H9 (cell line): ENCODE measurements at regions not wholly inside any gene's neighbourhood (a gene's known extent, or its start where the extent isn't known, plus 50 kb on each side); places are given as distances from the start of the nearest gene placed in this dataset.

Source experiments
- DNase-seq: peaks from one replicate; pipeline ENCODE4 v3.0.0-alpha.2; 2017
- H2AFZ ChIP-seq: one replicate; pipeline ENCODE4 v1.6.1; 2013; ENCODE audit warnings: mild to moderate bottlenecking, low read length, control low read depth, moderate library complexity
- H2AK5ac ChIP-seq: 2 replicates; pipeline ENCODE4 v1.6.1; 2013; ENCODE audit warnings: low read length, control low read depth, mixed read lengths; ENCODE audit not compliant: insufficient read length
- H2BK120ac ChIP-seq: one replicate; pipeline ENCODE4 v1.6.1; 2013; ENCODE audit warnings: low read depth, mild to moderate bottlenecking, low read length, control low read depth, inconsistent platforms; ENCODE audit not compliant: poor library complexity, severe bottlenecking
- H2BK12ac ChIP-seq: 2 replicates; pipeline ENCODE4 v1.6.1; 2013; ENCODE audit warnings: low read length, control low read depth, mixed read lengths, low read depth; ENCODE audit not compliant: insufficient read length
- H2BK15ac ChIP-seq: 2 replicates; pipeline ENCODE4 v1.6.1; 2013; ENCODE audit warnings: low read depth, low read length, control low read depth
- H2BK20ac ChIP-seq: one replicate; pipeline ENCODE4 v1.6.1; 2013; ENCODE audit warnings: low read depth, mild to moderate bottlenecking, low read length, control low read depth, inconsistent platforms; ENCODE audit not compliant: poor library complexity, severe bottlenecking
- H2BK5ac ChIP-seq: 2 replicates; pipeline ENCODE4 v1.6.1; 2013; ENCODE audit warnings: low read length, control low read depth, mixed read lengths; ENCODE audit not compliant: insufficient read length
- H3K14ac ChIP-seq: 2 replicates; pipeline ENCODE4 v1.6.1; 2013; ENCODE audit warnings: low read length, control low read depth; ENCODE audit not compliant: insufficient read depth
- H3K18ac ChIP-seq: 2 replicates; pipeline ENCODE4 v1.6.1; 2013; ENCODE audit warnings: low read depth, mild to moderate bottlenecking, mixed read lengths, low read length, control low read depth; ENCODE audit not compliant: insufficient read length
- H3K23ac ChIP-seq: 2 replicates; pipeline ENCODE4 v1.6.1; 2013; ENCODE audit warnings: low read length, control low read depth, mixed read lengths, low read depth; ENCODE audit not compliant: insufficient read length
- H3K23me2 ChIP-seq: 2 replicates; pipeline ENCODE4 v1.6.1; 2013; ENCODE audit warnings: low read depth, mild to moderate bottlenecking, mixed read lengths, low read length, control low read depth; ENCODE audit not compliant: insufficient read length, poor library complexity, severe bottlenecking
- H3K27ac ChIP-seq: 2 replicates; pipeline ENCODE4 v1.5.1; 2013; ENCODE audit warnings: low read length, control low read depth, mixed read lengths, low read depth; ENCODE audit not compliant: insufficient read length
- H3K27me3 ChIP-seq: 2 replicates; pipeline ENCODE4 v1.6.1; 2013; ENCODE audit warnings: low read length, control low read depth, inconsistent platforms; ENCODE audit not compliant: insufficient read depth
- H3K4ac ChIP-seq: 2 replicates; pipeline ENCODE4 v1.6.1; 2013; ENCODE audit warnings: low read depth, mild to moderate bottlenecking, control low read depth, inconsistent platforms, low read length, moderate library complexity
- H3K4me1 ChIP-seq: 2 replicates; pipeline ENCODE4 v1.6.1; 2013; ENCODE audit warnings: low read length, control low read depth, inconsistent platforms; ENCODE audit not compliant: insufficient read depth
- H3K4me2 ChIP-seq: 2 replicates; pipeline ENCODE4 v1.6.1; 2013; ENCODE audit warnings: low read length, control low read depth, mixed read lengths; ENCODE audit not compliant: insufficient read length, insufficient read depth
- H3K56ac ChIP-seq: 2 replicates; pipeline ENCODE4 v1.6.1; 2013; ENCODE audit warnings: low read depth, mild to moderate bottlenecking, mixed read lengths, low read length, control low read depth; ENCODE audit not compliant: insufficient read length
- H3K79me1 ChIP-seq: 2 replicates; pipeline ENCODE4 v1.6.1; 2013; ENCODE audit warnings: low read depth, mild to moderate bottlenecking, moderate library complexity, low read length, control low read depth, inconsistent platforms; ENCODE audit not compliant: insufficient read depth, poor library complexity, severe bottlenecking
- H3K79me2 ChIP-seq: 2 replicates; pipeline ENCODE4 v1.6.1; 2013; ENCODE audit warnings: low read length, control low read depth, inconsistent platforms; ENCODE audit not compliant: insufficient read depth
- H3K9ac ChIP-seq: 2 replicates; pipeline ENCODE4 v1.6.1; 2013; ENCODE audit warnings: low read length, control low read depth, mixed read lengths; ENCODE audit not compliant: insufficient read length; ENCODE audit errors: extremely low read depth
- H3K9me3 ChIP-seq: one replicate; pipeline ENCODE4 v1.6.1; 2013; ENCODE audit warnings: low read depth, low read length, inconsistent platforms; ENCODE audit not compliant: control insufficient read depth
- H3T11ph ChIP-seq: one replicate; pipeline ENCODE4 v1.6.1; 2013; ENCODE audit warnings: mild to moderate bottlenecking, low read length, control low read depth, inconsistent platforms
- H4K20me1 ChIP-seq: one replicate; pipeline ENCODE4 v1.6.1; 2013; ENCODE audit not compliant: control insufficient read depth, insufficient read length, insufficient read depth
- H4K5ac ChIP-seq: 2 replicates; pipeline ENCODE4 v1.6.1; 2013; ENCODE audit warnings: low read depth, mild to moderate bottlenecking, mixed read lengths, low read length, control low read depth; ENCODE audit not compliant: insufficient read length
- H4K8ac ChIP-seq: replicated peaks from 2 replicates; pipeline ENCODE4 v1.6.1; 2013; ENCODE audit warnings: low read length, control low read depth, mixed read lengths, low read depth; ENCODE audit not compliant: insufficient read length
- H4K91ac ChIP-seq: 2 replicates; pipeline ENCODE4 v1.6.1; 2013; ENCODE audit warnings: low read depth, mild to moderate bottlenecking, moderate library complexity, mixed read lengths, low read length, control low read depth; ENCODE audit not compliant: insufficient read length
- H3K27ac Mint-ChIP-seq, 3 experiments: 2 replicates in 2 of 3; 3 replicates in 1 of 3; pipeline ENCODE4 v1.8.0; 2020 to 2021; ENCODE audit warnings: mixed read lengths in 3 of 3, mild to moderate bottlenecking in 1 of 3, moderate library complexity in 1 of 3
- H3K27me3 Mint-ChIP-seq: 2 replicates; pipeline ENCODE4 v1.8.0; 2021; ENCODE audit warnings: low read depth, mild to moderate bottlenecking, moderate library complexity, mixed read lengths
- H3K36me3 Mint-ChIP-seq, 3 experiments: 2 replicates in 2 of 3; 3 replicates in 1 of 3; pipeline ENCODE4 v1.8.0; 2020 to 2021; ENCODE audit warnings: low read depth in 3 of 3, mixed read lengths in 3 of 3; ENCODE audit not compliant: insufficient read depth in 1 of 3
- H3K4me1 Mint-ChIP-seq, 2 experiments: 2 replicates each; pipeline ENCODE4 v1.8.0; 2020; ENCODE audit warnings: mixed read lengths in 2 of 2
- H3K4me3 Mint-ChIP-seq, 2 experiments: 2 replicates in 1 of 2; 3 replicates in 1 of 2; pipeline ENCODE4 v1.8.0; 2020 to 2021; ENCODE audit warnings: mild to moderate bottlenecking in 2 of 2, mixed read lengths in 2 of 2, moderate library complexity in 1 of 2
- H3K9me3 Mint-ChIP-seq, 2 experiments: 2 replicates in 1 of 2; 3 replicates in 1 of 2; pipeline ENCODE4 v1.8.0; 2020; ENCODE audit warnings: mild to moderate bottlenecking in 2 of 2, mixed read lengths in 2 of 2, moderate library complexity in 1 of 2
- WGBS: extraction: QIAGEN DNeasy Blood & Tissue Kit; methylation state at CpG from one replicate; pipeline ENCODE4 v1.1.7; 2013; ENCODE audit warnings: missing lambda C conversion rate, low lambda C conversion rate, mixed read lengths; ENCODE audit not compliant: insufficient read length; ENCODE audit errors: extremely low coverage; 5-methylcytosine and 5-hydroxymethylcytosine counted together
- TF ChIP-seq, protein P1 (sequence below): fragments of 200-600 bp; sonication (generic); conservative IDR thresholded peaks from 3 replicates; pipeline ENCODE4 v1.8.0; 2021; ENCODE audit warnings: antibody characterized with exemption, mild to moderate bottlenecking

GRCh38 chr18:70416496-70416895 is 127.7 kb downstream of the SOCS6 start:
- Histone ChIP-seq H2BK20ac (no peak overlapping the region), H3K9ac (no peak overlapping the region), H2BK120ac (no peak overlapping the region), H3K23ac (no peak overlapping the region), H2AFZ (no peak overlapping the region), H3K14ac (no peak overlapping the region), H4K91ac (no peak overlapping the region), H3K23me2 (no peaks in the 10 kb centered on the region), H2BK15ac (no peak overlapping the region), H3T11ph (no peak overlapping the region), H3K9me3 (no peaks in the 10 kb centered on the region), H3K79me2 (no peaks in the 10 kb centered on the region), H2BK5ac (no peak overlapping the region), H3K56ac (no peak overlapping the region), H3K4ac (no peak overlapping the region), H4K8ac (no peak overlapping the region), H4K20me1 (no peaks in the 10 kb centered on the region), H3K4me1 (no peaks in the 10 kb centered on the region), H3K18ac (no peak overlapping the region), H3K4me2 (no peak overlapping the region), H2BK12ac (no peak overlapping the region), H3K79me1 (no peaks in the 10 kb centered on the region), H3K27ac (no peak overlapping the region), H4K5ac (no peak overlapping the region), H3K27me3 (no peaks in the 10 kb centered on the region), H2AK5ac (no peak overlapping the region)
- Mint-ChIP-seq H3K4me3 (no peak overlapping the region), H3K36me3 (no peaks in the 10 kb centered on the region; a peak in 1 of 7 replicates), H3K4me1 (no peaks in the 10 kb centered on the region), H3K27ac (no peak overlapping the region), H3K9me3 (no peaks in the 10 kb centered on the region), H3K27me3 (no peaks in the 10 kb centered on the region)
- TF ChIP-seq, protein P1, sequence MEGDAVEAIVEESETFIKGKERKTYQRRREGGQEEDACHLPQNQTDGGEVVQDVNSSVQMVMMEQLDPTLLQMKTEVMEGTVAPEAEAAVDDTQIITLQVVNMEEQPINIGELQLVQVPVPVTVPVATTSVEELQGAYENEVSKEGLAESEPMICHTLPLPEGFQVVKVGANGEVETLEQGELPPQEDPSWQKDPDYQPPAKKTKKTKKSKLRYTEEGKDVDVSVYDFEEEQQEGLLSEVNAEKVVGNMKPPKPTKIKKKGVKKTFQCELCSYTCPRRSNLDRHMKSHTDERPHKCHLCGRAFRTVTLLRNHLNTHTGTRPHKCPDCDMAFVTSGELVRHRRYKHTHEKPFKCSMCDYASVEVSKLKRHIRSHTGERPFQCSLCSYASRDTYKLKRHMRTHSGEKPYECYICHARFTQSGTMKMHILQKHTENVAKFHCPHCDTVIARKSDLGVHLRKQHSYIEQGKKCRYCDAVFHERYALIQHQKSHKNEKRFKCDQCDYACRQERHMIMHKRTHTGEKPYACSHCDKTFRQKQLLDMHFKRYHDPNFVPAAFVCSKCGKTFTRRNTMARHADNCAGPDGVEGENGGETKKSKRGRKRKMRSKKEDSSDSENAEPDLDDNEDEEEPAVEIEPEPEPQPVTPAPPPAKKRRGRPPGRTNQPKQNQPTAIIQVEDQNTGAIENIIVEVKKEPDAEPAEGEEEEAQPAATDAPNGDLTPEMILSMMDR, result no peak
- DNase-seq, result no peak
- no CpG with 5 or more reads among the region's 8 CpGs for WGBS
